Body of pancreas (tissue), 4 donors: ENCODE measurements at regions not wholly inside any gene's neighbourhood (a gene's known extent, or its start where the extent isn't known, plus 50 kb on each side); places are given as distances from the start of the nearest gene placed in this dataset.

Experiments
- ATAC-seq: fragments of 150-250 bp; one replicate; pipeline ENCODE4 v1.9.1; 2016
- DNase-seq, 4 donors: peaks; one replicate each; pipeline ENCODE4 v3.0.0-alpha.2; 2019
- H3K27ac ChIP-seq, 4 donors: fragments of 200-600 bp; sonication (generic); 1 replicate in 3 of 4; 2 replicates in 1 of 4; pipeline versions ENCODE4 v1.5.1 to v1.6.1; 2016 to 2019; ENCODE audit warnings: mild to moderate bottlenecking in 1 of 4, mixed read lengths in 1 of 4, moderate library complexity in 1 of 4
- H3K27me3 ChIP-seq, 2 donors: fragments of 200-600 bp; sonication (generic); one replicate each; pipeline ENCODE4 v1.6.0; 2016; ENCODE audit warnings: mild to moderate bottlenecking in 1 of 2
- H3K36me3 ChIP-seq, 2 donors: fragments of 200-600 bp; sonication (generic); replicated peaks in 1 of 2; 2 replicates each; pipeline ENCODE4 v1.5.1; 2016; ENCODE audit warnings: low read depth in 2 of 2; ENCODE audit not compliant: insufficient read depth in 1 of 2
- H3K4me1 ChIP-seq: fragments of 200-600 bp; sonication (generic); one replicate; pipeline ENCODE4 v1.6.0; 2016
- H3K4me3 ChIP-seq, 2 donors: fragments of 200-600 bp; sonication (generic); 1 replicate in 1 of 2; 2 replicates in 1 of 2; pipeline ENCODE4 v1.5.1; 2016 to 2019
- H3K9me3 ChIP-seq, 3 donors: fragments of 200-600 bp; sonication (generic); 1 replicate in 2 of 3; 2 replicates in 1 of 3; pipeline ENCODE4 v1.5.1; 2016
- CTCF ChIP-seq, 7 experiments: fragments of 450-650 bp in 4 of 7; fragments of 200-600 bp in 3 of 7; sonication (generic) in 3 of 7; IDR thresholded peaks; one replicate each; pipeline ENCODE4 v1.5.1; 2016 to 2019; ENCODE audit warnings: antibody characterized with exemption in 7 of 7
- POLR2A ChIP-seq, 3 donors: fragments of 450-650 bp; IDR thresholded peaks; one replicate each; pipeline ENCODE4 v1.6.1; 2016; ENCODE audit warnings: antibody characterized with exemption in 3 of 3, mild to moderate bottlenecking in 2 of 3
- WGBS, 2 donors: methylation state at CpG; one replicate each; pipeline ENCODE4 v1.1.5; 2017; 5-methylcytosine and 5-hydroxymethylcytosine counted together
- intact Hi-C: fragments of 100-400 bp; cut with DNase I; formaldehyde crosslinking; loops from one replicate; pipeline ENCODE4 v1.15.1; 2023

GRCh38 chr9:28177142-28177541 lies 603.9 kb upstream of the C9orf72 start:
- Histone ChIP-seq H3K27ac (no peak overlapping the region), H3K9me3 (no peaks in the 10 kb centered on the region), H3K4me3 (no peak overlapping the region), H3K36me3 (no peaks in the 10 kb centered on the region), H3K27me3 (no peaks in the 10 kb centered on the region), H3K4me1 (no peaks in the 10 kb centered on the region)
- intact Hi-C loops, result no loop called here
- no peak for TF ChIP-seq POLR2A (IDR thresholded peaks at IDR 0.05)
- TF ChIP-seq CTCF (IDR thresholded peaks at IDR 0.05), result no peak
- no peak for ATAC-seq
- 60 to 65% methylated on average over 2 of the region's 2 CpGs for WGBS, 2 donors
- DNase-seq, result no peak

- TF ChIP-seq CTCF (IDR thresholded peaks at IDR 0.05) (no peak), POLR2A (IDR thresholded peaks at IDR 0.05) (no peak)
- WGBS, 2 donors, result 76 to 77% methylated on average over 4 of the region's 4 CpGs
Measured at GRCh38 chr9:28177925-28178324, 604.6 kb upstream of the C9orf72 start.

GRCh38 chr9:28179893-28180292 lies 606.6 kb upstream of the C9orf72 start:
- H3K9me3 ChIP-seq, result no peaks in the 10 kb centered on the region
- H3K4me1 ChIP-seq, result no peaks in the 10 kb centered on the region
- H3K27ac ChIP-seq, result no peak overlapping the region
- H3K4me3 ChIP-seq, result no peak overlapping the region
- TF ChIP-seq POLR2A (IDR thresholded peaks at IDR 0.05), result no peak
- no peaks in the 10 kb centered on the region for H3K27me3 ChIP-seq
- intact Hi-C loops, result no loop called here
- WGBS, 2 donors, result 54 to 70% methylated on average over 2 of the region's 2 CpGs
- ATAC-seq (no peak), DNase-seq (no peak)
- no peaks in the 10 kb centered on the region for H3K36me3 ChIP-seq

More at GRCh38 chr9:28177925-28178324, 604.6 kb upstream of the C9orf72 start:
- DNase-seq (no peak), ATAC-seq (no peak)
- Histone ChIP-seq H3K4me3 (no peak overlapping the region), H3K4me1 (no peaks in the 10 kb centered on the region), H3K9me3 (no peaks in the 10 kb centered on the region), H3K27me3 (no peaks in the 10 kb centered on the region), H3K36me3 (no peaks in the 10 kb centered on the region), H3K27ac (no peak overlapping the region)
- intact Hi-C loops, result no loop called here

GRCh38 chr9:28190981-28191380 lies 617.7 kb upstream of the C9orf72 start:
- no peak overlapping the region for H3K27ac ChIP-seq
- no peak overlapping the region for H3K4me3 ChIP-seq
- intact Hi-C loops, result no loop called here
- TF ChIP-seq POLR2A (IDR thresholded peaks at IDR 0.05) (no peak), CTCF (IDR thresholded peaks at IDR 0.05) (no peak)
- no peak for DNase-seq
- H3K9me3 ChIP-seq, result no peaks in the 10 kb centered on the region
- 74 to 87% methylated on average over 2 of the region's 2 CpGs for WGBS, 2 donors
- H3K27me3 ChIP-seq, result no peaks in the 10 kb centered on the region
- H3K4me1 ChIP-seq, result no peaks in the 10 kb centered on the region
- no peaks in the 10 kb centered on the region for H3K36me3 ChIP-seq
- no peak for ATAC-seq

GRCh38 chr9:28197653-28198052 lies 624.4 kb upstream of the C9orf72 start:
- H3K4me1 ChIP-seq, result no peaks in the 10 kb centered on the region
- intact Hi-C loops, result no loop called here
- no peak for ATAC-seq
- H3K27me3 ChIP-seq, result no peaks in the 10 kb centered on the region
- no peak overlapping the region for H3K4me3 ChIP-seq
- no peaks in the 10 kb centered on the region for H3K36me3 ChIP-seq
- no peak for TF ChIP-seq POLR2A (IDR thresholded peaks at IDR 0.05)
- no peak for TF ChIP-seq CTCF (IDR thresholded peaks at IDR 0.05)
- no peak overlapping the region for H3K27ac ChIP-seq
- DNase-seq, result no peak
- no peaks in the 10 kb centered on the region for H3K9me3 ChIP-seq
